LHCN-M2 (cell line): ENCODE measurements at regions not wholly inside any gene's neighbourhood (a gene's known extent, or its start where the extent isn't known, plus 50 kb on each side); places are given as distances from the start of the nearest gene placed in this dataset.

Source experiments
- DNase-seq: peaks from one replicate; pipeline ENCODE4 v3.0.0-alpha.2; 2012; ENCODE audit warnings: low read depth

- no peak for DNase-seq
Observed at GRCh38 chr2:59589881-59590280, 963.6 kb downstream of the BCL11A start.

GRCh38 chr2:59588286-59588685 is 965.2 kb downstream of the BCL11A start:
- no peak for DNase-seq

DNA sequence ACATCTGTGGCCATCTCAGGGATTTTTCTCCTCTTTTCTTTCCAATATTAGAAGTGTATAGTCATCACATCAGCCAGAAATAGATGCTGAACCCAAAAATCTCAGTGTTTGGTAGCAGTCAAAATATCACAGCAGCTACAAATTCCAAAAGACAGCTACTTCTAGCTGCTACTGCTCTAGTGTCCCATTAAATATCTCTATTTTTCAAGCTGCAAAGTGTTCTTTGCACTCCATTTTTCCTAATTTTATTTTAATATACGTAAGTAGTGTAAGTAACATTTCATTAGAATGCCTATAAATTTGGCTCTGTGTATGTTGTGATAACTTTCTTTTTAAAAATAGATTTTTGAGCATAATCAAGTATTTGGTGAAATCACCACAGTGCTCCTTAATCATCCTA is 967.3 kb downstream of the BCL11A start:
- DNase-seq = no peak

GRCh38 chr2:59585655-59586054 is 967.8 kb downstream of the BCL11A start:
- no peak for DNase-seq

- DNase-seq = no peak
Observed at GRCh38 chr2:59584958-59585357, 968.5 kb downstream of the BCL11A start.

- no peak for DNase-seq
Observed at GRCh38 chr2:59583173-59583765, 970.2 kb downstream of the BCL11A start.

GRCh38 chr2:59578349-59578748 is 975.1 kb downstream of the BCL11A start:
- DNase-seq = no peak

GRCh38 chr2:59575191-59575590 is 978.3 kb downstream of the BCL11A start:
- no peak for DNase-seq

DNA sequence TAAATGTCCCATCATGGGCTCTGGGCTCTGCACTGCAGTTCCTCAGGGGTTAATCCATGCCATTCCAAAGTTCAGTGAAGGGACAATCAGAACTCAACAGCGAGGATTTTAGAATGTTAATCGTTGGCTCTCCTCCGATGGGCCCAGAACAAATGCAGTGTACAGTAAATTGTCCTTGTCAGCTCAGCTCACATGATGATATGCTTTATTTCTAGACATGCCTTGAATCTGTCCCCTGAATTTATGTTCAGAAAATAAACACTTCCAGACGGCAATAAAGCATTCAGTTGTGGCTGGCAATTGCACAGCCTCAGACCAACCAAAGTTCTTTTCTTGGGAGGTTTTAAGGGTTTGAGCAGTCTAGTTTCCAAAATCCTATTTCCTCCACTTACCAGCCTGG is 981.2 kb downstream of the BCL11A start:
- DNase-seq = no peak

DNA sequence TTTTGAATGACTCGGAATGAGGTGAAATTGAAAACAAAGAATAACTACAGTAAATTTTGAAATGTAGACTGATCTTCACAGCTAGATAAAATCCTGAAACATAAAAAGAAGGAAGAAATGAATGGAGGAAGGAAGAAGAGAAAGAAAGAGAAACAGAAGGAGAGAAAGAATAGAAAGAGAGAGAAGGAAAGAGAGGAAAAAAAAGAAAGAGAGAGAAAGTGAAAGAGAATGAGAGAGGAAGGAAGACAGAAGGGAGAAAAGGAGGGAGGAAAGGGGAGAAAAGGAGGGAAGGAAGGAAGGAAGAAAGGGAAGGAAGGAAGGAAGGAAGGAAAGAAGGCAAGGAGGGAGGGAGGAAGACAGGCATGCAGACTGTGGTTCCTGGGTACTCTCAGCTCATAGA is 982.6 kb downstream of the BCL11A start:
- no peak for DNase-seq

GRCh38 chr2:59569124-59569523 is 984.3 kb downstream of the BCL11A start:
- no peak for DNase-seq

DNA sequence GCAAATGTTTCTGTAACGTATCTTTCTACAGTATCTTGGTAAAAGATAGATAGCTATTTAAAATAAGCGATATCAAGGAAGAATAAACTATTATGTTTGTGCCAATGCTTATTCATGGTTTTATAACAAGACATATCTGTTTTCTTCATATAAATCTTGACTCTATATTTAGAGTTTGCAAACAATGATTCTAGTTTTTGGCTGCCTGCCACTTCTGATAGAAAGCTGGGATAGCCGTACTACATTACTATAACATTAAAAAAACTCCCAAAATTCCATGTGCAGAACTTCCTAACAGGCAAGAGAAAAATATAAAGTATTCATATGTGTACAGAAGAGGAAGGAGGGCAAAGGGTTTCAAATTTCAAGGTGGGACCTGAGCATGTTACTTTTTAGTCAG is 985.0 kb downstream of the BCL11A start:
- no peak for DNase-seq

DNA sequence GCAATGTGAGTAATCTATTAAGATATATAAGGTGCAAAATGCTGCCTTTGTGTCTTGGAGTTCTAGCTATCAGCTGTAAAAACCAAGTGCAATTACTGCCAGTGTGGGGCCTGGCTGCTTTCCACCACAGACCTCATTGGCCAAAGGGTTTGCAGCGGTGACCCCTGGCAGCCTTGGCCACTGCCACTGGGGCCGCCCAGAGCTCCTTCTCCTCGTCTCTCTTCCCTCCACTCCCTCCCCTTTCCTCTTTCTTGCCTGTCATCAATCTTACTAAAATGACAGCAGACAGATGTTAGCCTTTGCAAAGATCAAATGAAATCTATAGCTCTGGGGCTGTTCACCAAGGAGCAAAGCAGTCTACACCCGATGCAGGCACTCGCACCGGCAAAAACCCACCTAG is 986.3 kb downstream of the BCL11A start:
- DNase-seq = no peak

- DNase-seq = no peak
Observed at GRCh38 chr2:59566739-59567138, 986.7 kb downstream of the BCL11A start.

DNA sequence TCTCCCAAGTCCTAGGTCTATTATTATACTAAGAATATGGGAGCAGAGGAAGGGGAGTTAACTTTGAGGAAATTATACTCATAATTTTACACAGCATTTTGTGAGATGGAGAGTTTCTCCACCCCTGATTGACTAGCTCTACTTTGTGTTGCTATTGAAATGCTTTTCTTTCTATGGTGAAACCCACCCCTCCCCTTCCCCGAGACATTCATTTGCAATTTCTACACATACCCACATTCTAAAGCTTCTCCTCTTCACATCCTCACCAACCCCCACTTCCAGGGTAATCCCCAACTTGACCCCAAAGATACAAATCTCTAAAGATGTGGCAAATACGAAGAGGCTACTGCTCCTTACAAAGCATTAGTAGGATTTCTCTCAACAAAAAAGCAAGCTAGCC is 992.2 kb downstream of the BCL11A start:
- DNase-seq = no peak

DNA sequence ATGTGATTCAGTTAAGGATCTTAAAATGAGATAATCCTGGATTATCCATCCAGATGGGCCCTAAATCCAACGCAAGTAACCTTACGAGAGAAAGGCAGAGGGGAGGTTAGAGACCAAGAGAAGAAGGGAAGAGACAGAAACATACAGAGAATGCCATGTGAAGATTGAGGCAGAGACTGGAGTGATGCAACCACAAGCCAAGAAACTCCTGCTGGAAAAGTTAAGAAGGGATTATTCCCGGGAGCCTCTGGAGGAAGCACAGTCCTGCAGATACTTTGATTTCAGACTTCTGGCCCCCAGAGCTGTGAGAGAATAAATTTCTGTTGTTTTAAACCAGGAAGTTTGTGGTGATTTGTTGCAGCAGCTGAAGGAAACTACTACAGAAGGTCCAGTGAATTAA is 992.7 kb downstream of the BCL11A start:
- DNase-seq = no peak

GRCh38 chr2:59540864-59541263 is 1012.6 kb downstream of the BCL11A start:
- DNase-seq = no peak

DNA sequence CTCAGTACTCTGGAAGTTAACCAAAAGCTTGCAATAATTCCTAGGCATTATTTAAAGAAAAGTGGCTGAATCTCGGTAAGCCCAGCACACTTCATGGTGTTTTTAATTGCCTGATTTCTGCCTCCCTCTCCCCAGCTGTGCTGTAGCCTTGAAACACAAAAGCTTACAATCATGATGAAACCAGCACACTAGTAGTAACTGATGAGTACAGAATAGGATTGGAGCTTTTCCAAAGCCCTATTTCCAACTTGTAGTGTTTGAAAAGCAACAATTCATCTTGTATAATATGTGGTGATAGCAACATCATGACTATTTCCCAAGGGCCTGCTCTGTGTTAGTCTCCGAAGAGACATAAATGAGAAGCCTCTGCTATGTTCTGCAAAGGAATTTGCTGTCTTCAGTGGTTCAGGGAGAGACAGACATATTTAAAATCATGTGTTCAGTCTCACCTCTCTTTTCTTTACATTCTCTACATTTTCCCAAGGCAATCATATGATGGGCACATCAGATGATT is 1015.0 kb downstream of the BCL11A start:
- DNase-seq = no peak

- DNase-seq = no peak
Observed at GRCh38 chr2:59532808-59533207, 1020.6 kb downstream of the BCL11A start.

DNA sequence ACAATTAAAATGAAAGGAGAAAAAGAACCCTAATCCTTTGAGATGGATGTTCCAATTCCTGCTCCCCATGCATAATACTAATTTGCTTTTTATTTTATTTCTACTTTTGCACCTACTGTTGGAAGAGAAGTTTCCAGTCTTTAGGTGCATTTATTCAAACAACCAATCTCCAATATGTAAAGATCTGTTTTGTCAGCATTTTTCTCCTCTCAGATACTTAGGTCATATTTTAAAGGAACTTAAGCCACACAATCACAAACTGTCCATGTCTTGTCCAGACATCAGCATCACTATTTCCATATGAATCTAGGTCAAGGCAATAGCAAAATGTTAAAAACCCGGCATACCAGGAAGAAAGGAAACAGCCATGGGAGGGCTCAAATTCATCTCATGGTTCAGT is 1023.2 kb downstream of the BCL11A start:
- DNase-seq = no peak

GRCh38 chr2:59529726-59530125 is 1023.7 kb downstream of the BCL11A start:
- DNase-seq = no peak

- no peak for DNase-seq
Observed at GRCh38 chr2:59528525-59528924, 1024.9 kb downstream of the BCL11A start.

DNA sequence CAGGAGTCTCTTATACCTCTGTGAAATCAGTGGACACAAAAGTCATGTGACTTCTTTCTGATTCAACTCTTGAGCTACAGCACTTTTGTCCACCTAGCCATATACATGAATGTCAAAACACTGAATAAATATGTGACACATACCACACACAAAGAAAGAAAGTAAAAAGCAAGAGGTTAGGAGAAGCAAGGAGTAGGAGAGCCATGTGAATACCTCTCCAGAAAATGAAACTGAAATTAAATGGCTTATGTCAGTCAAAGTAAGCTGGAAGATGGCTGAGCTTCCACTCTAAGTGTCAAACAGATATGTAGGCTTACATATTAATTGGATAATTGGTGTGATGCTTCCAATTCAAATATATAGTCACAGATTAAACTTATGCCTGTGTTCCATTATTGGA is 1050.5 kb downstream of the BCL11A start:
- DNase-seq = no peak

GRCh38 chr2:59490994-59491393 is 1062.5 kb downstream of the BCL11A start:
- DNase-seq = no peak
